OCI-LY7 (cell line): ENCODE measurements at regions not wholly inside any gene's neighbourhood (a gene's known extent, or its start where the extent isn't known, plus 50 kb on each side); places are given as distances from the start of the nearest gene placed in this dataset.

Experiments used
- BruUV-seq: library from RNA; stranded (reverse); fragments of 400-500 nt; replicated peaks from 2 replicates; lab custom pipeline; 2021; lab: Mats Ljungman, UMichigan
- CTCF ChIA-PET: fragments of 300-600 bp; sonication (Branson Sonifier 250); formaldehyde crosslinking; loops from one replicate; lab custom pipeline; 2022; ENCODE audit warnings: antibody characterized with exemption; ENCODE audit not compliant: unreplicated experiment; lab: Charles Lee
- POLR2A ChIA-PET: fragments of 300-600 bp; sonication (Branson Sonifier 250); formaldehyde crosslinking; loops from one replicate; lab custom pipeline; 2022; ENCODE audit warnings: antibody characterized with exemption; lab: Charles Lee
- DNase-seq: peaks from one replicate; pipeline ENCODE4 v3.0.0-alpha.2; 2015; ENCODE audit warnings: low spot score
- H2AFZ ChIP-seq: fragments of 200-600 bp; sonication (generic), shearing (Covaris generic); 2 replicates; pipeline ENCODE4 v1.6.1; 2014; ENCODE audit warnings: mild to moderate bottlenecking, antibody characterized with exemption, low read length, moderate library complexity
- H3K27ac ChIP-seq: fragments of 200-600 bp; sonication (generic); 2 replicates; pipeline ENCODE4 v1.5.1; 2014; ENCODE audit warnings: mixed run types, low read depth, mild to moderate bottlenecking, moderate library complexity, low read length, inconsistent platforms; ENCODE audit not compliant: poor library complexity, severe bottlenecking
- H3K36me3 ChIP-seq: fragments of 200-600 bp; sonication (generic); 2 replicates; pipeline ENCODE4 v1.6.1; 2014; ENCODE audit warnings: mild to moderate bottlenecking, antibody characterized with exemption, low read length, moderate library complexity, mixed read lengths; ENCODE audit not compliant: insufficient read depth
- H3K4me1 ChIP-seq: fragments of 200-600 bp; sonication (generic); 2 replicates; pipeline ENCODE4 v1.5.1; 2014; ENCODE audit warnings: mild to moderate bottlenecking, low read length; ENCODE audit not compliant: insufficient read depth, poor library complexity, severe bottlenecking
- H3K4me2 ChIP-seq: fragments of 200-600 bp; sonication (generic); 2 replicates; pipeline ENCODE4 v1.6.1; 2014; ENCODE audit warnings: mild to moderate bottlenecking, low read length
- H3K4me3 ChIP-seq: fragments of 200-600 bp; sonication (generic); 2 replicates; pipeline ENCODE4 v1.5.1; 2014; ENCODE audit warnings: mild to moderate bottlenecking, low read depth, low read length; ENCODE audit not compliant: poor library complexity, severe bottlenecking
- H3K79me2 ChIP-seq: fragments of 200-600 bp; sonication (generic); 2 replicates; pipeline ENCODE4 v1.6.1; 2016; ENCODE audit warnings: low read depth, mild to moderate bottlenecking, low read length, moderate library complexity, mixed read lengths; ENCODE audit not compliant: insufficient read depth
- H3K9me2 ChIP-seq: fragments of 200-600 bp; sonication (generic); 2 replicates; pipeline ENCODE4 v1.6.1; 2016; ENCODE audit warnings: mild to moderate bottlenecking, low read length, mixed read lengths; ENCODE audit not compliant: insufficient read depth
- H3K9me3 ChIP-seq: fragments of 200-600 bp; sonication (generic); 2 replicates; pipeline ENCODE4 v1.6.1; 2014; ENCODE audit warnings: mild to moderate bottlenecking, mixed run types, low read length, mixed read lengths
- H4K20me1 ChIP-seq: fragments of 200-600 bp; sonication (generic); 2 replicates; pipeline ENCODE4 v1.6.1; 2014; ENCODE audit warnings: mild to moderate bottlenecking, antibody characterized with exemption, low read length, moderate library complexity, mixed read lengths; ENCODE audit not compliant: insufficient read depth
- CTCF ChIP-seq: fragments of 200-600 bp; sonication (generic); conservative IDR thresholded peaks from 2 replicates; pipeline ENCODE4 v1.5.1; 2014; ENCODE audit warnings: mild to moderate bottlenecking, antibody characterized with exemption, low read length, moderate library complexity, mixed read lengths
- EZH2phosphoT487 ChIP-seq: fragments of 200-600 bp; sonication (generic); IDR thresholded peaks from 2 replicates; pipeline ENCODE4 v1.6.1; 2018; ENCODE audit warnings: low read depth, borderline replicate concordance, mild to moderate bottlenecking, mixed run types, antibody characterized with exemption, low read length, moderate library complexity, mixed read lengths
- intact Hi-C: fragments of 100-400 bp; cut with micrococcal nuclease; formaldehyde crosslinking; loops from one replicate; pipeline ENCODE4 v1.10.0; 2022; ENCODE audit not compliant: unreplicated experiment

GRCh38 chr4:27595571-27596360, 735.1 kb downstream of the STIM2 start:
- no peaks in the 10 kb centered on the region for H4K20me1 ChIP-seq
- H3K4me1 ChIP-seq: no peaks in the 10 kb centered on the region
- POLR2A ChIA-PET: no interaction called here
- no peak for TF ChIP-seq CTCF
- no peak for TF ChIP-seq EZH2phosphoT487
- no peaks in the 10 kb centered on the region for H3K9me3 ChIP-seq
- no peak overlapping the region for H3K4me3 ChIP-seq
- no TSS peak for BruUV-seq
- no peaks in the 10 kb centered on the region for H3K79me2 ChIP-seq
- no peaks in the 10 kb centered on the region for H3K36me3 ChIP-seq
- CTCF ChIA-PET: no interaction called here
- H3K27ac ChIP-seq: no peak overlapping the region
- no peak overlapping the region for H2AFZ ChIP-seq
- no peak overlapping the region for H3K4me2 ChIP-seq
- no peaks in the 10 kb centered on the region for H3K9me2 ChIP-seq
- intact Hi-C loops: no loop called here
- no peak for DNase-seq

GRCh38 chr4:27602172-27602571, 741.5 kb downstream of the STIM2 start:
- TF ChIP-seq EZH2phosphoT487 (no peak), CTCF (no peak)
- CTCF ChIA-PET: no interaction called here
- no peak for DNase-seq
- intact Hi-C loops: no loop called here
- H4K20me1 ChIP-seq: no peaks in the 10 kb centered on the region
- H3K4me1 ChIP-seq: no peaks in the 10 kb centered on the region
- no peaks in the 10 kb centered on the region for H3K36me3 ChIP-seq
- H3K4me2 ChIP-seq: no peak overlapping the region
- BruUV-seq: no TSS peak
- H3K9me3 ChIP-seq: no peaks in the 10 kb centered on the region
- H3K79me2 ChIP-seq: no peaks in the 10 kb centered on the region
- no peak overlapping the region for H3K4me3 ChIP-seq
- no peak overlapping the region for H2AFZ ChIP-seq
- H3K27ac ChIP-seq: no peak overlapping the region
- H3K9me2 ChIP-seq: no peaks in the 10 kb centered on the region; the same call in 1 of the 2 replicates
- POLR2A ChIA-PET: interaction anchor here (0.6 to 0.7 kb wide), 2 partner anchors 53 to 1725 kb away, joined by 3 read pairs; no protein-coding TSS in a partner anchor

DNA sequence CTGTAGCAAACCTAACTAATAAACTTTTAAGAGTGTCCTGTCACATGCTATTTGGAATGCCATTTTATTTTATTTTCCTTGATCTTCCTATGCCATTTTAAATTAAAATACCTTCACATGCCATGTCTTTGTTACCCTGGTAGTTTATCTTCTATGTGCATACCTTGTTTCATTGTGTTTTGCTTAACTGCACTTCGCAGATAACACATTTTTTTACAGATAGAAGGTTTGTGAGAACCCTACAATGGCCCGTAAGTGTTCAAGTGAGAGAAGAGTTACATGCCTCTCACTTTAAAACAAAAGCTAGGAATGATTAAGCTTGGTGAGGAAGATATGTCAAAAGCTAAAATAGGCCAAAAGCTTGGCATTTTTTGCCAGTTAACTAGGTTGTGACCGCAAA, 744.1 kb downstream of the STIM2 start:
- Histone ChIP-seq H3K79me2 (no peaks in the 10 kb centered on the region), H3K4me1 (no peaks in the 10 kb centered on the region), H3K27ac (no peak overlapping the region), H3K9me3 (no peaks in the 10 kb centered on the region), H3K36me3 (no peaks in the 10 kb centered on the region), H3K4me3 (no peak overlapping the region), H3K9me2 (no peaks in the 10 kb centered on the region; the same call in 1 of the 2 replicates), H3K4me2 (no peak overlapping the region), H2AFZ (no peak overlapping the region), H4K20me1 (no peaks in the 10 kb centered on the region)
- no peak for DNase-seq
- BruUV-seq: no TSS peak
- ChIA-PET POLR2A (no interaction called here), CTCF (no interaction called here)
- intact Hi-C loops: no loop called here
- TF ChIP-seq EZH2phosphoT487 (no peak), CTCF (no peak)
